Ishikawa (cell line): ENCODE measurements at regions not wholly inside any gene's neighbourhood (a gene's known extent, or its start where the extent isn't known, plus 50 kb on each side); places are given as distances from the start of the nearest gene placed in this dataset.

Experiments used
- CEBPB ChIP-seq: IDR thresholded peaks from 2 replicates; pipeline ENCODE4 v1.6.1; 2012
- CREB1 ChIP-seq: IDR thresholded peaks from 2 replicates; pipeline ENCODE4 v1.6.1; 2012; ENCODE audit warnings: low read depth
- EGR1 ChIP-seq: IDR thresholded peaks from 2 replicates; pipeline ENCODE4 v1.6.1; 2012
- EP300 ChIP-seq: IDR thresholded peaks from 2 replicates; pipeline ENCODE4 v1.6.1; 2012; ENCODE audit warnings: borderline replicate concordance
- FOXM1 ChIP-seq: IDR thresholded peaks from 2 replicates; pipeline ENCODE4 v1.6.1; 2012; ENCODE audit warnings: low read depth, borderline replicate concordance
- NFIC ChIP-seq: IDR thresholded peaks from 2 replicates; pipeline ENCODE4 v1.6.1; 2012
- RAD21 ChIP-seq: IDR thresholded peaks from 2 replicates; pipeline ENCODE4 v1.6.1; 2012; ENCODE audit warnings: low read depth
- TAF1 ChIP-seq: IDR thresholded peaks from 2 replicates; pipeline ENCODE4 v1.6.1; 2012; ENCODE audit warnings: low read depth, mild to moderate bottlenecking
- TCF12 ChIP-seq: IDR thresholded peaks from 2 replicates; pipeline ENCODE4 v1.6.1; 2012; ENCODE audit warnings: low read depth
- TEAD4 ChIP-seq: IDR thresholded peaks from 2 replicates; pipeline ENCODE4 v1.6.1; 2012
- YY1 ChIP-seq: IDR thresholded peaks from 2 replicates; pipeline ENCODE4 v1.6.1; 2012; ENCODE audit warnings: low read depth
- ZBTB7A ChIP-seq: IDR thresholded peaks from 2 replicates; pipeline ENCODE4 v1.6.1; 2012; ENCODE audit warnings: low read depth
- TF ChIP-seq, protein P1 (sequence below): IDR thresholded peaks from 2 replicates; pipeline ENCODE4 v1.6.1; 2012
- TF ChIP-seq, protein P2 (sequence below): IDR thresholded peaks from 2 replicates; pipeline ENCODE4 v1.6.1; 2012; ENCODE audit warnings: low read depth, mild to moderate bottlenecking
- TF ChIP-seq, protein P3 (sequence below): IDR thresholded peaks from 2 replicates; pipeline ENCODE4 v1.6.1; 2012

DNA sequence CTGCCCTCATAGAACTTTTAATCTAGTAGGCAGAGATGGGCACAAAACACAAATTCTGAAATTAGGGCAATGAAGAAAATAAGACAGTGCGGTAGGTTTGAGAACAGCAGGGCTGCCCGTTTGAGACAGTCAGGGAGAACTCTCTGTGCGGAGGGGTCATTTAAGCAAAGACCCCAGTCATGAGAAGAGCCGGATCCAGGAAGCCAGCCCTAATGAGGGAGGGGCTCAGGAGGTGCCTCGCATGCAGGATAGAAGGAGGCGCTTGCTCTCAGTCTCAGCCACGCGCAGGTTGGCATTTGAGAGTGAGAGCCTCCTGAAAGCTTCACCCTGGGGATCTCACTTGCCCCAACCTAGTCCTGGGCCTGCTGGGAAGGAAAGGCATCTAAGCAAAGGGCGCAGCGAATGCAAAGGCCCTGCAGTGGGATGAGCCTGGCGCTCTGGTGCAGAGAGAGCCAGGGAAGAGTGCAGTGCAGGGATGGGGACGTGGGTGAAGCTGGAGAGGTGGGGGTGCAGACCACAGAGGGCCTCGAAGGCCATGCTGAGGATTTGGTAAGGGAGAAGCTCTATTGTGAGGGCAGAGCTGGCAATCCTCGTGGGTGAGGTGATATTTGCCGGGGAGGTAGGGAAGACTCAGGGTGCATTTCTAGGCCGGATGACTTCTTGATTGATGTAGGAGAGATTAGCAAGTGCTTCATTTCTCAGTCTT is 130.0 kb upstream of the PTPN1 start:
- TF ChIP-seq CREB1 (no peak), TAF1 (no peak), ZBTB7A (no peak), TCF12 (no peak), YY1 (no peak)
- TF ChIP-seq, protein P1, sequence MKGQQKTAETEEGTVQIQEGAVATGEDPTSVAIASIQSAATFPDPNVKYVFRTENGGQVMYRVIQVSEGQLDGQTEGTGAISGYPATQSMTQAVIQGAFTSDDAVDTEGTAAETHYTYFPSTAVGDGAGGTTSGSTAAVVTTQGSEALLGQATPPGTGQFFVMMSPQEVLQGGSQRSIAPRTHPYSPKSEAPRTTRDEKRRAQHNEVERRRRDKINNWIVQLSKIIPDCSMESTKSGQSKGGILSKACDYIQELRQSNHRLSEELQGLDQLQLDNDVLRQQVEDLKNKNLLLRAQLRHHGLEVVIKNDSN = no peak

DNA sequence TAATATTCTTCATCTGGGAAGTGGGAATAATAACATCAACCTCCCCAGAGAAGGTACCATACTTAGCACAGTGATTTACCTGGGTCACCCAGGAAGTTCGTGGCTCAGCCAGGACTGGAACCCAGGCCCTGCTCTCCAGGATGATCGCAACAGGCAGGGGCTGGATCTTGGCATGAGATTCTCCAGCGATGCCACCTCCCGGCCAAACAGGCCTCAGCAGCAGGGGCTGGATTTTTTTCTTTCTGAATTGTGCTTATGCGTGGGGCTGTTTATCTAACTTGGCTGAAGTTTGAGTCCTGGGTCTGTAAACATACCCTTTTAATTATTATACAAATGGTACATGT is 129.5 kb upstream of the PTPN1 start:
- TF ChIP-seq, protein P2, sequence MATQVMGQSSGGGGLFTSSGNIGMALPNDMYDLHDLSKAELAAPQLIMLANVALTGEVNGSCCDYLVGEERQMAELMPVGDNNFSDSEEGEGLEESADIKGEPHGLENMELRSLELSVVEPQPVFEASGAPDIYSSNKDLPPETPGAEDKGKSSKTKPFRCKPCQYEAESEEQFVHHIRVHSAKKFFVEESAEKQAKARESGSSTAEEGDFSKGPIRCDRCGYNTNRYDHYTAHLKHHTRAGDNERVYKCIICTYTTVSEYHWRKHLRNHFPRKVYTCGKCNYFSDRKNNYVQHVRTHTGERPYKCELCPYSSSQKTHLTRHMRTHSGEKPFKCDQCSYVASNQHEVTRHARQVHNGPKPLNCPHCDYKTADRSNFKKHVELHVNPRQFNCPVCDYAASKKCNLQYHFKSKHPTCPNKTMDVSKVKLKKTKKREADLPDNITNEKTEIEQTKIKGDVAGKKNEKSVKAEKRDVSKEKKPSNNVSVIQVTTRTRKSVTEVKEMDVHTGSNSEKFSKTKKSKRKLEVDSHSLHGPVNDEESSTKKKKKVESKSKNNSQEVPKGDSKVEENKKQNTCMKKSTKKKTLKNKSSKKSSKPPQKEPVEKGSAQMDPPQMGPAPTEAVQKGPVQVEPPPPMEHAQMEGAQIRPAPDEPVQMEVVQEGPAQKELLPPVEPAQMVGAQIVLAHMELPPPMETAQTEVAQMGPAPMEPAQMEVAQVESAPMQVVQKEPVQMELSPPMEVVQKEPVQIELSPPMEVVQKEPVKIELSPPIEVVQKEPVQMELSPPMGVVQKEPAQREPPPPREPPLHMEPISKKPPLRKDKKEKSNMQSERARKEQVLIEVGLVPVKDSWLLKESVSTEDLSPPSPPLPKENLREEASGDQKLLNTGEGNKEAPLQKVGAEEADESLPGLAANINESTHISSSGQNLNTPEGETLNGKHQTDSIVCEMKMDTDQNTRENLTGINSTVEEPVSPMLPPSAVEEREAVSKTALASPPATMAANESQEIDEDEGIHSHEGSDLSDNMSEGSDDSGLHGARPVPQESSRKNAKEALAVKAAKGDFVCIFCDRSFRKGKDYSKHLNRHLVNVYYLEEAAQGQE = no peak
- peak; percentile 51; the same call in 1 of the 2 replicates for TF ChIP-seq RAD21

DNA sequence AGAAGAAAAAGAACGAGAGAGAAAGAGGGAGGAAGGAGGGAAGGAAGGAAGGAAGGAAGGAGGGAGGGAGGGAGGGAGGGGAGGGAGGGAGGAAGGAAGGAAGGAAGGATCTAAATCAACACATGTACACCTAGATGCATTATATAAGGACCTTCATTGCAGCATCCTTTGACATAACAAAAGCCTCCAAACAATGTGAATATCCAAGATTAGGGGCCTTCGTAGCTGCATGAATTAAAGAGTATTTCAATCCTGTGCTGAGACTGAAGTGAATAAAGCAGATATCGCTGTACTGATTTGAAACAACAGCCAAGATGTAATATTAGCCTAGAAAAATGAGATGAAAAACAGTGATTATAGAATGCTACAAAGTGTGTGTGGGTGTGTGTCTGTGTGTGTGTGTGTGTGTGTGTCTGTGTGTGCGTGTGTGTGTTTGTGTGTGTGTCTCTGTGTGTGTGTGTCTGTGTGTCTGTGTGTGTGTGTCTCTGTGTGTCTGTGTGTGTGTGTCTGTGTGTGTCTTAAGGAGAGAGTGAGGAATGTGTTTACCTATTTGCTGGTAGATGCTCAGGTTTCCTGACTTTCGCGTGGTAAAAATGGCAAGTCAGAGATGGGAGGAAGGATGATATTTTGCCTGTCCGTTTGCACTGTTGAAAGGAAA is 129.0 kb upstream of the PTPN1 start:
- no peak for TF ChIP-seq TAF1
- TF ChIP-seq TCF12 = no peak
- TF ChIP-seq TEAD4 = no peak
- no peak for TF ChIP-seq EGR1
- TF ChIP-seq RAD21 = no peak
- TF ChIP-seq CEBPB = no peak
- TF ChIP-seq YY1 = no peak
- TF ChIP-seq, protein P2 = no peak
- no peak for TF ChIP-seq CREB1

DNA sequence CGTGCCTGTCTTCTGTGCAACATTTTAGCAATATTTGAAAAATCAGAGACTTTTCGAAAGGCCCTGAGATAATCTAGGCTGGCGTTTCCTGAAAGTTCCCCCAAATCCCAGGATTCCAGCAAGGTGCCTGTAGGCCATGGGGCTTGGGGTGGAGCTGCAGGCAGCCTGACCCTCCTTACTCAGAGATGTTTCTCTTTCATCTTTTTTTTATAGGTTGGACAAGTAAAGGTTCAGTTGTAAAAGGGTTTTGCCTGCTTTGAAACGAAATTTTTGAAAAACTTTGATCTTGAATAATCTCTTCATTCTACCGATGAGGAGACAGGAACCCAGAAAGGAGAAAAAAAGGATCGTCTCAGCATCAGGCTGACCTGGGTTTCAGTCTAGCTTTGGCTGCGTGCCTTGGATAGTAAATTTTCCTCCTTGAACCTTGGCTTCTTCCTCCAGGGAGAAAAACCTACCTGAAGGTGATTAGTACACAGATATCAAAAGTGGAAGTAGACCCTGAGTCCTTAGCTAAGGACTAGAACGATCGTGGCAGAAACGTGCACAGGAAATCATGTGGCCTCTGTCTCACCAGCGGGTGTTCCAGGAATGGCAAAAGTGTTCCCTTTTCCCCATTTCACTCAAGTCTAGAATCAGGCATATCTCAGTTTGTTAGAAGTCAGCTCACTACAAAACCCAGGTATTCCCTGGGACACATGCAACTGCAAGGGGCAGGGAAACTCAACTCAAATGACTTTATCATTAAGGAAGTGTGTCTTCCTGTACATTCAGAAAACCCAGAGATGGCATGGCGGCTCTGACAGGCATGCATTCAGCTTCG is 128.2 kb upstream of the PTPN1 start:
- TF ChIP-seq TEAD4 (no peak), YY1 (no peak), CREB1 (no peak), TCF12 (no peak), RAD21 (no peak), NFIC (no peak), FOXM1 (no peak), CEBPB (no peak), EGR1 (no peak), EP300 (no peak), ZBTB7A (no peak), TAF1 (no peak)
- TF ChIP-seq, protein P2 = no peak
- TF ChIP-seq, protein P3, sequence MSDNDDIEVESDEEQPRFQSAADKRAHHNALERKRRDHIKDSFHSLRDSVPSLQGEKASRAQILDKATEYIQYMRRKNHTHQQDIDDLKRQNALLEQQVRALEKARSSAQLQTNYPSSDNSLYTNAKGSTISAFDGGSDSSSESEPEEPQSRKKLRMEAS = no peak
- TF ChIP-seq, protein P1 = no peak
